Endothelial cell of umbilical vein (primary cell): ENCODE measurements at regions not wholly inside any gene's neighbourhood (a gene's known extent, or its start where the extent isn't known, plus 50 kb on each side); places are given as distances from the start of the nearest gene placed in this dataset.

Source experiments
- CTCF ChIP-seq, 2 donors: IDR thresholded peaks; 1 replicate in 1 of 2; 2 replicates in 1 of 2; pipeline ENCODE4 v1.5.1; 2011; ENCODE audit warnings: low read length in 2 of 2, mild to moderate bottlenecking in 2 of 2, moderate library complexity in 2 of 2, control low read depth in 1 of 2, inconsistent platforms in 1 of 2, low read depth in 1 of 2; ENCODE audit not compliant: insufficient read depth in 1 of 2; ENCODE audit errors: extremely low read depth in 1 of 2
- EZH2 ChIP-seq: IDR thresholded peaks from 2 replicates; pipeline ENCODE4 v1.6.1; 2012; ENCODE audit warnings: borderline replicate concordance, low read depth, mild to moderate bottlenecking, moderate library complexity, low read length, inconsistent platforms; ENCODE audit not compliant: severe bottlenecking
- MAX ChIP-seq: IDR thresholded peaks from 2 replicates; pipeline ENCODE4 v1.6.1; 2011; ENCODE audit not compliant: insufficient read depth, insufficient read length
- MYC ChIP-seq: IDR thresholded peaks from one replicate; pipeline ENCODE4 v1.6.1; 2011; ENCODE audit warnings: mild to moderate bottlenecking, low read depth, low read length
- POLR2A ChIP-seq: IDR thresholded peaks from 2 replicates; pipeline ENCODE4 v1.6.1; 2012; ENCODE audit warnings: low read depth, mild to moderate bottlenecking, control low read depth, low read length
- POLR2AphosphoS5 ChIP-seq: IDR thresholded peaks from 2 replicates; pipeline ENCODE4 v1.6.1; 2012; ENCODE audit warnings: low read depth, mild to moderate bottlenecking, control low read depth, low read length, moderate library complexity; ENCODE audit not compliant: insufficient read depth

- TF ChIP-seq CTCF (IDR thresholded peaks at IDR 0.05; ENCODE audit: extremely low read depth in 1 of 2, insufficient read depth in 1 of 2, low read depth in 1 of 2, low read length in 2 of 2) (no peak), POLR2AphosphoS5 (no peak), MAX (no peak), EZH2 (no peak), POLR2A (no peak), MYC (no peak)
Observed at GRCh38 chr6:156205678-156206077, 571.5 kb upstream of the ARID1B start.
